IPS DF 4.7 (cell line): ENCODE measurements at regions not wholly inside any gene's neighbourhood (a gene's known extent, or its start where the extent isn't known, plus 50 kb on each side); places are given as distances from the start of the nearest gene placed in this dataset.
"Not testable (repeated sequence)": the region's sequence is repeated elsewhere in the genome, so short reads cannot be mapped to it uniquely, and the experiment has no call there.

ENCODE experiments used
- DNase-seq: peaks from one replicate; pipeline ENCODE4 v3.0.0-alpha.2; 2013; ENCODE audit warnings: low spot score; ENCODE audit errors: extremely low read depth

DNA sequence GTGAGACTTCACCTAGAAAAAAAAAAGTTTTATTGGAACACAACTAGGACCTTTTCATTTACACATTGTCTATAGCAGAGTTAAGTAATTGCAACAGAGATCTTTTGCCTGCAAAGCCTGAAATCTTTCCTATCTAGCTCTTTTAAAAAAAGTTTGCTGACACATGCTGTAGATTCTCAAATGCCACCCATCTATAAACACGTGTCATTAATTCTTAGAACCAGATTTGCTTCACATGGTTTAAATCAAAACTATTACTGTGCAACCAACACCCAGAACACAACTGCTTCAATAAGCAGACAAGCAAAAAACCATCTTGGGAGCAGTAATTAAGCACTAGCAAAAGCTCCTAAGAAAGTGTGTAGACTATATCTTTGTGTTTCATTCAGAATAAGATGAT lies 55.0 kb downstream of the OXSM start:
- no peak for DNase-seq

- no peak for DNase-seq
Measured at GRCh38 chr3:25846282-25846681, 56.4 kb downstream of the OXSM start.

DNA sequence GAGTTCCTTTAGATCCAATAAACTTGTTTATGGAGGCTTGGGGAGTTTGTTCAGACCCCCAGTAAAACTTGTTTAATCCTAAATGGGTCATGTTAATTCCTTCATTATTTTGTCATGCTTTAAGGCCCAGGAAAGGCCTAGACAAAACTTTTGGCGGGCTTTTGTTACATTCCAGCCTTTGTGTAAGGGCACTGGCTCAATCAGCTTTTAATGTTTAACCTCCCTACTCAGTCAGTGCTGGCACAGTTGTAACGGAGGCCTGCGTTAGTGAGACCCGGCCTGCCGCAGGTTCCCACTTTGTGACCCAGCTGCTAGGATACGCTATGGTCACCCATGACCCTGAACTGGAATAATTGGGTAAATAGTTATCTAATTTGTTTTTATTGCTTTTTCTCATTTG lies 59.2 kb downstream of the OXSM start:
- no peak for DNase-seq

- no peak for DNase-seq
Measured at GRCh38 chr3:25849641-25850385, 59.9 kb downstream of the OXSM start.

- not testable (repeated sequence) for DNase-seq
Measured at GRCh38 chr3:25851693-25852259, 61.9 kb downstream of the OXSM start.

- no peak for DNase-seq
Measured at GRCh38 chr3:25854214-25854613, 64.3 kb downstream of the OXSM start.

DNA sequence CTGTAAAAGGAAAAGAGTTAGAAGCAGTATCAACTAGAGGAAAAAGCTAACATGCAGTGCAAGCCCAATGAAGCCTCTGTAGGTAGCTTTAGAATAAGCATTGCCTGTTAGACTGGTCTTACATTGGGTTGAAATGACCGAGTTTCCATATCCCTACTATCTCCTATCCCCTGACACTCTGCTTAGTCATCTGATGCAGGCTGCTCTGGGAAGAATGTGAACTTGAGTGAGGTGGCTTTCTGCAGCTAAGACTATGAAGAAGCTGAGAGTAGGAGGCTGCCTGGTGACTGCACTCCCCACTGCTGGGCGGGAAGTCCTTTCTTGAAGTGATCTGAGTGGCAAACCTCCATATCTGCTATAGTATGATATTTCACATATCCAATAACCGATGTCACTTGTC lies 64.7 kb downstream of the OXSM start:
- DNase-seq: no peak

- no peak for DNase-seq
Measured at GRCh38 chr3:25855266-25855784, 65.4 kb downstream of the OXSM start.

GRCh38 chr3:25856902-25857518 lies 67.1 kb downstream of the OXSM start:
- no peak for DNase-seq

- no peak for DNase-seq
Measured at GRCh38 chr3:25861566-25861965, 71.7 kb downstream of the OXSM start.

DNA sequence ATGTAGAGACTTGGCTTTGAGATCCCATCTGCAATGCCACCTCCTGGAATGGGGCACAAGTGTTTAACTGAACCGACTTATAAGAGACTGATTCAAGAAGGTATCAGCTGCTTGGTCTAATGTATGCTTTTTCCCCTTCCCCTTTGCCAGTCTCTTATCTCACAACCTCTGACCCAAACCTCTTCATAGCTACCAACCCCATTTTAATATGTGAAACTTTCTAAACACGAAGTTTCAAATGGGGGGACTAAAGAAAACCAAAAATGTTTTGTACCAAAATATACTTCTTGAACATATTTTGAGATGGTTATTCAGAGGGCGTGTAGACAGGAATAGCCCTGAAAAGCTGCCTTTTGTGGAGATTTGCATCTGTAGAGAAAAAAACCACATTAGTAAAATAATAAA lies 73.1 kb downstream of the OXSM start:
- DNase-seq: no peak

DNA sequence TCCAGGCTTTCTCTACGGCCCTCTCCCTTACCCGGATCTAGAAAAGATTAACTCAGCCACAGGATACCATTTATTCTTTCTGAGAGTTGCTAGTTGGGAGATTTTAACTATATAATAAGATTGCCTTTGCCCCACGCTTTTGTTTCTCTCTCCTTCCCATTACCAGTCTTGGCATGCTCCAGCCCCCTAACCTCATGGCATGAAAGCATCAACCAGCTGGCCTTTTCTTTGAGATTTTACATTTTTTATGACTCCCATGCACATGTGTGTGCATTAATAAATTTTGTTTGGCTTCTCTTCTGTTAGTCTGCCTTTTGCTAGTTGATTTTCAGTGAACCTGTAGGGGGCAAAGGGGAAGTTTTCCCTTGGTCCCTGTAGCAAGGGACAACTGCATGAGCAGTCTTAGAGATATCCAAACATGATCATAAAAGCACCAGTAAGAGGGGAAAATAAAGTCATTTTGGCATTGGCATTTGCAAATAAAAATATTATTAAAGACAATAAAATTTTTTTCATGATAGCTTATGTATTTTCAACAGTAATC lies 73.6 kb downstream of the OXSM start:
- no peak for DNase-seq

DNA sequence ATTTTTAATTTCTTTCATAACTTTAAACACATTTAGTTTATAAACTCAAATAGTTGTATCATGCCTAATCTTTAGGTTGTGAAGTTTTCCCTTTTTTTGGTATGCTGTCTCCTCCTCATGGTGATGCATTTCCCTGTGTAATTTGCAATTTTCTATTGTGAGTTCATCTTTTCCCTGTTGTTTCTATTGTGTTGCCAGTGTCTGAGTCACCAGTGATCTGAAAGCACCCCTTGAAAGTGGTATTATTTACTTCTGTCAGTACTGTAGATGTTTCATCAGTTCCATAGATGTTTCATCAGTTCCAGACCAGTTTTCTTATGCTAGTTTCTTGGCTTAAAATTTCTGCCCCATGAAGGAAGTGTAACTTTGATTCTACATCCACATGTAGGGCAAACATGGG lies 80.6 kb downstream of the OXSM start:
- no peak for DNase-seq

- DNase-seq: no peak
Measured at GRCh38 chr3:25872200-25872877, 82.4 kb downstream of the OXSM start.

- DNase-seq: no peak
Measured at GRCh38 chr3:25883492-25883891, 93.6 kb downstream of the OXSM start.

GRCh38 chr3:25884981-25885380 lies 95.1 kb downstream of the OXSM start:
- DNase-seq: no peak

DNA sequence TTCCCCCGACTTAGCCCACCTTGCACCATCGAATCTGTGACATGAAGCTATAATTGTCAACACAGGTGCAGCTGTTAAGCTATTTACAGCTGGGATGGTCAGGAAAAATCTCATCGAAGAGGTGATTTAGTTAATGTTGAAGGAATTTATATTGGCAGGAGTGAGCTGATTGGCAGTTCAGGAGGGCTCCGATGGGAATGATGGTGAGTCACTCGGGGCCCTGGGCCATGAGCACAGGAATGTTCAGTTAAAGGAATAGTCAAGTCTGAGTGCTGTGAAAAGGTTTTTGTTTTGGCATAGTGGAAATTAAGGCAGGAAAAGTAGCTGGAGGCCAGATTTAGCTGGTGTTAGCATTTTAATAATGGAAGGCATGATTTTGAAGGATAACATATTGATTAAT lies 95.7 kb downstream of the OXSM start:
- DNase-seq: no peak

- no peak for DNase-seq
Measured at GRCh38 chr3:25887907-25888306, 98.0 kb downstream of the OXSM start.

GRCh38 chr3:25888892-25889524 lies 99.1 kb downstream of the OXSM start:
- DNase-seq: no peak

- DNase-seq: no peak
Measured at GRCh38 chr3:25889525-25889917, 99.6 kb downstream of the OXSM start.

DNA sequence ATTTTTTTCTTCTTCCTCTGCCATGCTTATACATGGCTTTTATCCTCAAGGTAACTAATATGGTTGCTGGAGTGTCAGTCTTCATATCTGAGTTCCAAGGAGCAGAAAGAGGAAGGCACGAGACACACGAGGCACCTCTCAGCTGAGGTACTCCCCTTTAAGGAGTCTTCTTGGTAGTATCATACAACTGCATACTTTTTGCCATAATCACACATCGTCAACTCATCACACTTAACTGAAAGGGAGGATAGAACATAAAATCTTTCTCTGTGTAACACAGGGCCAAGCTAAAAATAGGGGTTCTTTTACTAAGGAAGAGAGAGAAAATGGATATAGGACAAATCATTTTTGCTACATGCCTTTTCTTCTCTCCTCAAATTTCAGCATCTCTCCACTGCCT lies 104.2 kb downstream of the OXSM start:
- no peak for DNase-seq
